Endothelial cell (in vitro differentiated cells): ENCODE measurements at regions not wholly inside any gene's neighbourhood (a gene's known extent, or its start where the extent isn't known, plus 50 kb on each side); places are given as distances from the start of the nearest gene placed in this dataset.

Experiments used
- DNase-seq: peaks from one replicate; pipeline ENCODE4 v3.0.0; 2021; ENCODE audit warnings: low spot score
- H3K27ac Mint-ChIP-seq: one replicate; pipeline ENCODE4 v1.8.0; 2021; ENCODE audit warnings: mixed read lengths, inconsistent platforms; ENCODE audit not compliant: unreplicated experiment
- H3K27me3 Mint-ChIP-seq: one replicate; pipeline ENCODE4 v1.8.0; 2021; ENCODE audit warnings: mild to moderate bottlenecking, moderate library complexity, mixed read lengths, inconsistent platforms; ENCODE audit not compliant: unreplicated experiment
- H3K36me3 Mint-ChIP-seq: one replicate; pipeline ENCODE4 v1.8.0; 2021; ENCODE audit warnings: mild to moderate bottlenecking, low read depth, mixed read lengths, inconsistent platforms; ENCODE audit not compliant: unreplicated experiment
- H3K4me1 Mint-ChIP-seq: one replicate; pipeline ENCODE4 v1.8.0; 2021; ENCODE audit warnings: mild to moderate bottlenecking, mixed read lengths, inconsistent platforms; ENCODE audit not compliant: unreplicated experiment
- H3K4me3 Mint-ChIP-seq: one replicate; pipeline ENCODE4 v1.8.0; 2021; ENCODE audit warnings: mild to moderate bottlenecking, mixed read lengths, inconsistent platforms; ENCODE audit not compliant: unreplicated experiment
- H3K9me3 Mint-ChIP-seq: one replicate; pipeline ENCODE4 v1.8.0; 2021; ENCODE audit warnings: mixed read lengths, inconsistent platforms; ENCODE audit not compliant: unreplicated experiment
- TF ChIP-seq, protein P1 (sequence below): fragments of 200-600 bp; sonication (generic); IDR thresholded peaks from one replicate; pipeline ENCODE4 v1.5.0; 2021; ENCODE audit warnings: antibody characterized with exemption; ENCODE audit not compliant: unreplicated experiment

DNA sequence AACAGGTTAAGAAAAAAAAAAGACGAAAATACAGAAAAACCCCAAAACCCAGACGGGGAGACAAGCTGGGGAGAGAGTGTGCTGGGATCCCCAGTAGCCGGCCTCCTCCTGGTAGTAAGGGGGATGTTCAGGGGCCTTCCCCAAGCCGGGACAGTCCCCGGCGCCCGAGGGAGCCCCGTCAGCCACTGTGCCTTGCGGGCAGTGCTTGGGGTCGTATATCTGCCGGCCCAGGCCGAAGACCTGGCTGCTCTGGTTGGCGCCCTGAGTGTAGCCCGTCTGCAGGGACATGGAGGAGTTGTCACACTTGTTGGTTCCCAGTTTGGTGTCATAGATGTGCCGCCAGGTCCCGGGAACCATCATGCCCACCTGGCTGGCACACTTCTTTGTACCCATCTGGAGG lies 287.2 kb upstream of the GADL1 start:
- no peaks in the 10 kb centered on the region for H3K36me3 Mint-ChIP-seq
- DNase-seq: no peak
- no peaks in the 10 kb centered on the region for H3K4me1 Mint-ChIP-seq
- H3K27me3 Mint-ChIP-seq: no peaks in the 10 kb centered on the region
- no peak overlapping the region for H3K27ac Mint-ChIP-seq
- TF ChIP-seq, protein P1, sequence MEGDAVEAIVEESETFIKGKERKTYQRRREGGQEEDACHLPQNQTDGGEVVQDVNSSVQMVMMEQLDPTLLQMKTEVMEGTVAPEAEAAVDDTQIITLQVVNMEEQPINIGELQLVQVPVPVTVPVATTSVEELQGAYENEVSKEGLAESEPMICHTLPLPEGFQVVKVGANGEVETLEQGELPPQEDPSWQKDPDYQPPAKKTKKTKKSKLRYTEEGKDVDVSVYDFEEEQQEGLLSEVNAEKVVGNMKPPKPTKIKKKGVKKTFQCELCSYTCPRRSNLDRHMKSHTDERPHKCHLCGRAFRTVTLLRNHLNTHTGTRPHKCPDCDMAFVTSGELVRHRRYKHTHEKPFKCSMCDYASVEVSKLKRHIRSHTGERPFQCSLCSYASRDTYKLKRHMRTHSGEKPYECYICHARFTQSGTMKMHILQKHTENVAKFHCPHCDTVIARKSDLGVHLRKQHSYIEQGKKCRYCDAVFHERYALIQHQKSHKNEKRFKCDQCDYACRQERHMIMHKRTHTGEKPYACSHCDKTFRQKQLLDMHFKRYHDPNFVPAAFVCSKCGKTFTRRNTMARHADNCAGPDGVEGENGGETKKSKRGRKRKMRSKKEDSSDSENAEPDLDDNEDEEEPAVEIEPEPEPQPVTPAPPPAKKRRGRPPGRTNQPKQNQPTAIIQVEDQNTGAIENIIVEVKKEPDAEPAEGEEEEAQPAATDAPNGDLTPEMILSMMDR: no peak
- H3K4me3 Mint-ChIP-seq: no peak overlapping the region
- no peaks in the 10 kb centered on the region for H3K9me3 Mint-ChIP-seq

DNA sequence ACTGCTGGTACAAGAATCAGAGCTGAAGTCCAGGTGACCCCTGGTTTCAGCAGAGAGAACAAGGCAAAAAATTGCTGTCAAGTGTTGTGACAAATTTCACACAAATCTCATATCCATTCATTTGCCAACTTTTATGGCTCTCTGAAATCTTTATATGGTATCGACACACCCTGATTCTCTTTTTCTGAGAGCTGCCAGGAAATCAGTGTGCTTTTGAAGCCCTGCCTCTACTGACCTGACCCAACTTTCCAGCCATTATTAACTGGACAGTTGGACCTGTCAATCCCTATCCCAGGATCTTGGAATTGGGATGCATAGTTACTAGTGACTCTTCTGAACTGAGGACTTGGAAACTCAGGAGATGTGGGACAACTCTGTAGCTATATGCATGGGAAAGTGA lies 288.2 kb upstream of the GADL1 start:
- DNase-seq: no peak
- H3K27ac Mint-ChIP-seq: no peak overlapping the region
- H3K4me1 Mint-ChIP-seq: no peaks in the 10 kb centered on the region
- H3K27me3 Mint-ChIP-seq: no peaks in the 10 kb centered on the region
- no peaks in the 10 kb centered on the region for H3K36me3 Mint-ChIP-seq
- H3K4me3 Mint-ChIP-seq: no peak overlapping the region
- no peaks in the 10 kb centered on the region for H3K9me3 Mint-ChIP-seq
- TF ChIP-seq, protein P1: no peak

DNA sequence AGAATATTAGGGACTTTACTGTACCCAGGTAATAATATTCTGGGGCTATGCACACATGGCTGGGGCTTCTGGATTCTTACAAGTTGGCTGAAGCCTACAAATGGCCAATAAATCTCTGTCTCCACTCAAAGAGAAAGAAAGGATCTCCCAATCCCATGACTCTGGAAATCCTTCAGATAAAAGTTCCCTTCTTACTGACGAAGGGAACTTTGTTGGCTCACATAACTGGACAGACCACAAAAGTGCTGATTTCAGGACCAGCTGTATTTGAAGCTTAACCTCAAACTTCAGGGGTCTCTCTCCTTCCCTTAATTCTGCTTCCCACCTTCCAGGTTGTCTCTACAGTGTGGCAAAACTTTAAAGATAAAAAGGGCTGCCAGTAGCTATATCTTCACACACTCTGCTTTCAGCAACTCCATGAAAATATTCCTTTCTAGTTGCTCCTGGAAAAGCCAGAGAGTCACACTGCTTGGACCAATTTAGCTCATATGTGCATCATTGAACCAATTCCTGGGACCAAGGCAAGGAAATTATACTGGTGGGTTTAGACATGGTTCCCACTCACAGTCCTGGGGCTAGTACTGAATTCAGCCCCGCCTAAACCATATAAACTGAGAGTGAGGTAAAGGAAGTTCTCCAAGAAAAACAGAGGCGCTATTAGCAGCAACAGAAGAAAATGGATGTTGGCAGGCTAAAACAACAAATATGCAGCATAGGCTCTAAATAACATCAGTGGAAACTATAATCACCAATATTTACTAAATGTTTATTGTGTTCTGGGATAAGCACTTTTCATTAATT lies 290.0 kb upstream of the GADL1 start:
- Mint-ChIP-seq H3K27me3 (no peaks in the 10 kb centered on the region), H3K4me3 (no peak overlapping the region), H3K27ac (no peak overlapping the region), H3K4me1 (no peaks in the 10 kb centered on the region), H3K9me3 (no peaks in the 10 kb centered on the region), H3K36me3 (no peaks in the 10 kb centered on the region)
- no peak for DNase-seq
- TF ChIP-seq, protein P1: no peak

DNA sequence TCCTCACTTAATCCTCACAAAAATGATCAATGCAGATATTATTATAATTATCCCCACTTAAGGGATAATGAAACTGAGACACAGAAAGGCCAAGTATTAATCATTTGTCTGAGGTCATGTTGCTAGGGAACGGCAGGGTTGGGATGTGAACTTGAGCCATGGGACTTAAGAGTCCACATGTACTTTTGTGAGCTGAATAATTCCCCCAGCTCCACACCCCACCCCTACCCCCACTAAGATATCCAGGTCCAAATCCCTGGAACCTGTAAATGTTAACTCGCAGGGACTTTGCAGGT lies 290.5 kb upstream of the GADL1 start:
- no peaks in the 10 kb centered on the region for H3K4me1 Mint-ChIP-seq
- no peaks in the 10 kb centered on the region for H3K9me3 Mint-ChIP-seq
- TF ChIP-seq, protein P1: no peak
- no peaks in the 10 kb centered on the region for H3K36me3 Mint-ChIP-seq
- H3K27ac Mint-ChIP-seq: no peak overlapping the region
- H3K4me3 Mint-ChIP-seq: no peak overlapping the region
- no peaks in the 10 kb centered on the region for H3K27me3 Mint-ChIP-seq
- no peak for DNase-seq

DNA sequence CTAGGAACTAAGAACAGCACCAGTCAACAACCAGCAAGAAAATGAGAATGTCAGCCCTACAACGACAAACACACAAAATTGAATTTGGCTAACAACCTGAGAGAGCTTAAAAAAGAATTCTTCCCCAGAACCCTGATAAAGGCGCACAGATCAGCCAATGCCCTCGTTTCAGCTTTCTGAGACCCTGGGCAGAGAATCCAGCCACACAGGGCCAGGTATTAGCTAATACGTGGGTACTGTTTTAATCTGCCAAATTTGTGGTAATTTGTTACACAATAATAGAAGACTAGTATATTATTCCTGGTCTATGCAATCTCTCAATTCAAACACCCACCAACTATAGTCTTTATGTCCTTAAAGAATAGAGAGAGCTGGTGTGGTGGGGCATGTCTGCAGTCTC lies 291.6 kb upstream of the GADL1 start:
- DNase-seq: no peak
- H3K4me1 Mint-ChIP-seq: no peaks in the 10 kb centered on the region
- H3K27me3 Mint-ChIP-seq: no peaks in the 10 kb centered on the region
- H3K36me3 Mint-ChIP-seq: no peaks in the 10 kb centered on the region
- no peaks in the 10 kb centered on the region for H3K9me3 Mint-ChIP-seq
- TF ChIP-seq, protein P1: no peak
- no peak overlapping the region for H3K27ac Mint-ChIP-seq
- H3K4me3 Mint-ChIP-seq: no peak overlapping the region
